WTC11 (cell line): ENCODE measurements at regions not wholly inside any gene's neighbourhood (a gene's known extent, or its start where the extent isn't known, plus 50 kb on each side); places are given as distances from the start of the nearest gene placed in this dataset.

Source experiments
- ARID4B ChIP-seq: sonication (generic); formaldehyde crosslinking; IDR thresholded peaks from 2 replicates; pipeline ENCODE4 v1.8.0; 2023; ENCODE audit warnings: missing genetic modification reagents, mild to moderate bottlenecking, borderline replicate concordance
- ATF2 ChIP-seq: sonication (generic); formaldehyde crosslinking; IDR thresholded peaks from 2 replicates; pipeline ENCODE4 v1.8.1; 2022; ENCODE audit warnings: low read depth, missing genetic modification reagents, borderline replicate concordance
- CTCF ChIP-seq: fragments of 200-600 bp; IDR thresholded peaks from 2 replicates; pipeline ENCODE4 v1.8.0; 2022; ENCODE audit warnings: antibody characterized with exemption
- FOXK1 ChIP-seq: sonication (generic); formaldehyde crosslinking; IDR thresholded peaks from 2 replicates; pipeline ENCODE4 v1.8.0; 2022; ENCODE audit warnings: mild to moderate bottlenecking, moderate library complexity, missing genetic modification reagents
- IRF1 ChIP-seq: sonication (generic); formaldehyde crosslinking; IDR thresholded peaks from 2 replicates; pipeline ENCODE4 v1.8.0; 2023; ENCODE audit warnings: missing genetic modification reagents
- KAT7 ChIP-seq: sonication (generic); formaldehyde crosslinking; IDR thresholded peaks from 2 replicates; pipeline ENCODE4 v1.8.1; 2023; ENCODE audit warnings: missing genetic modification reagents, mild to moderate bottlenecking, borderline replicate concordance
- MAX ChIP-seq: sonication (generic); formaldehyde crosslinking; IDR thresholded peaks from 2 replicates; pipeline ENCODE4 v1.8.0; 2022; ENCODE audit warnings: mild to moderate bottlenecking, missing genetic modification reagents
- NR2C2 ChIP-seq: sonication (generic); formaldehyde crosslinking; IDR thresholded peaks from 2 replicates; pipeline ENCODE4 v1.8.0; 2022; ENCODE audit warnings: mild to moderate bottlenecking, missing genetic modification reagents
- SMAD4 ChIP-seq: sonication (generic); formaldehyde crosslinking; IDR thresholded peaks from 2 replicates; pipeline ENCODE4 v1.8.0; 2022; ENCODE audit warnings: mild to moderate bottlenecking, missing genetic modification reagents
- SP1 ChIP-seq: sonication (generic); formaldehyde crosslinking; conservative IDR thresholded peaks from 2 replicates; pipeline ENCODE4 v1.8.1; 2022; ENCODE audit warnings: missing genetic modification reagents
- ZNF121 ChIP-seq: sonication (generic); formaldehyde crosslinking; IDR thresholded peaks from 2 replicates; pipeline ENCODE4 v1.8.0; 2023; ENCODE audit warnings: missing genetic modification reagents
- ZNF416 ChIP-seq: fragments of 250-450 bp; sonication (Bioruptor Pico); IDR thresholded peaks from 2 replicates; pipeline ENCODE4 v1.9.0; 2021; ENCODE audit warnings: mild to moderate bottlenecking, inconsistent platforms

- TF ChIP-seq SMAD4 (CRISPR knock-in tag) (no peak), ZNF416 (CRISPR knock-in tag) (no peak), CTCF (no peak), ZNF121 (CRISPR knock-in tag) (peak; percentile 61; the same call in 1 of the 2 replicates), SP1 (CRISPR knock-in tag) (no peak), NR2C2 (no peak), ARID4B (CRISPR knock-in tag) (no peak), IRF1 (CRISPR knock-in tag) (no peak), ATF2 (CRISPR knock-in tag) (no peak), MAX (CRISPR knock-in tag) (no peak), KAT7 (no peak), FOXK1 (CRISPR knock-in tag) (no peak)
These were observed 120.7 kb downstream of the DKK1 start for GRCh38 chr10:52434734-52435133.
